VCaP (cell line): ENCODE measurements at regions not wholly inside any gene's neighbourhood (a gene's known extent, or its start where the extent isn't known, plus 50 kb on each side); places are given as distances from the start of the nearest gene placed in this dataset.

Experiments
- H3K27ac ChIP-seq: fragments of 450-650 bp; 2 replicates; pipeline ENCODE4 v1.5.1; 2017
- CTCF ChIP-seq: fragments of 450-650 bp; conservative IDR thresholded peaks from 2 replicates; pipeline ENCODE4 v1.5.1; 2017; ENCODE audit warnings: mild to moderate bottlenecking, moderate library complexity

- no peak overlapping the region for H3K27ac ChIP-seq
Measured at GRCh38 chr3:177760803-177761202, 563.5 kb upstream of the TBL1XR1 start.

GRCh38 chr3:177764377-177764912, 567.2 kb upstream of the TBL1XR1 start:
- no peak overlapping the region for H3K27ac ChIP-seq
- TF ChIP-seq CTCF: no peak

More at GRCh38 chr3:177760803-177761202, 563.5 kb upstream of the TBL1XR1 start:
- TF ChIP-seq CTCF: no peak

- no peak for TF ChIP-seq CTCF
- H3K27ac ChIP-seq: no peak overlapping the region
Measured at GRCh38 chr3:177764933-177765332, 567.7 kb upstream of the TBL1XR1 start.

- TF ChIP-seq CTCF: no peak
- H3K27ac ChIP-seq: no peak overlapping the region
Measured at GRCh38 chr3:177770383-177771230, 573.3 kb upstream of the TBL1XR1 start.

GRCh38 chr3:177771780-177772179, 574.5 kb upstream of the TBL1XR1 start:
- H3K27ac ChIP-seq: no peak overlapping the region

GRCh38 chr3:177772908-177773557, 575.8 kb upstream of the TBL1XR1 start:
- no peak overlapping the region for H3K27ac ChIP-seq
- TF ChIP-seq CTCF: no peak

More at GRCh38 chr3:177771780-177772179, 574.5 kb upstream of the TBL1XR1 start:
- TF ChIP-seq CTCF: no peak

- no peak for TF ChIP-seq CTCF
Measured at GRCh38 chr3:177773717-177774116, 576.4 kb upstream of the TBL1XR1 start.

More at GRCh38 chr3:177773717-177774116, 576.4 kb upstream of the TBL1XR1 start:
- H3K27ac ChIP-seq: no peak overlapping the region
